Mucosa of gallbladder (tissue), 1 donor: ENCODE measurements at regions not wholly inside any gene's neighbourhood (a gene's known extent, or its start where the extent isn't known, plus 50 kb on each side); places are given as distances from the start of the nearest gene placed in this dataset.
"Not testable (repeated sequence)": the region's sequence is repeated elsewhere in the genome, so short reads cannot be mapped to it uniquely, and the experiment has no call there.

Experiments
- DNase-seq: peaks from one replicate; pipeline ENCODE4 v3.0.0-alpha.2; 2020; ENCODE audit warnings: low spot score
- donor health status: DM: no; HTN: no; CAD: no.

DNA sequence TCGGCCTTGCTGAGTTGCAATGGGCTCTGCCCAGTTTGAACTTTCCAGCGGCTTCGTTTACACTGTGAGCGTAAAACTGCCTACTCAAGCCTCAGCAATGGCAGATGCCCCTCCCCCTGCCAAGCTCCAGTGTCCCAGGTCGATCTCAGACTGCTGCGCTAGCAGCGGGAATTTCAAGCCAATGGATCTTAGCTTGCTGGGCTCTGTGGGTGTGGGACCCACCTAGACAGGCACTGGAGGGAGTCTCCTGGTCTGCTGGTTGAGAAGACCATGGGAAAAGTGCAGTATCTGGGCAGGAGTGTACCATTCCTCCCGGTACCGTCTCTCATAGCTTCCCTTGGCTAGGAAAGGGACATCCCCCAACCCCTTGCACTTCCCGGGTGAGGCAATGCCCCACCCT lies 88.2 kb downstream of the KLHL28 start:
- DNase-seq, result no peak

DNA sequence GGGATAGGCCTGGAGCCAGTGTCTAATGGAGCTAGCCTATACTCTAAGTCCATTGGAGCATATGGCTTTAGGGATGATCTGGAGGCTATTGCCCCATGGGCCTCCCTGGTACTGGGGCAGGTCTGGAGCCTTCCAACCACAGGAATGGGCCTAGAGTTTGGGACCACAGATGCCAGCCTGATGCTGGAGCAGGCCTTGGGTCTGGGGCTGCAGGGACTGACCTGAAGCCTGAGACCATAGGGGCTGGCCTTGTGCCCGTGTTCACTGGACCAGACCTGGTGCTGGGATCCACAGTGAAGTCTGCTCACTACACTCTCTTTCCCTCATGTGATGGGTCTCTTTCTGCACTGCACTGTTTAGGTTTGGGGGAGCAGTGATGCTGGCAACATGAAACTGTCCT lies 95.0 kb downstream of the KLHL28 start:
- no peak for DNase-seq

GRCh38 chr14:44866322-44866721 lies 95.4 kb downstream of the KLHL28 start:
- no peak for DNase-seq

GRCh38 chr14:44863271-44863670 lies 98.5 kb downstream of the KLHL28 start:
- DNase-seq, result no peak

GRCh38 chr14:44854114-44854513 lies 107.6 kb downstream of the KLHL28 start:
- DNase-seq, result no peak

DNA sequence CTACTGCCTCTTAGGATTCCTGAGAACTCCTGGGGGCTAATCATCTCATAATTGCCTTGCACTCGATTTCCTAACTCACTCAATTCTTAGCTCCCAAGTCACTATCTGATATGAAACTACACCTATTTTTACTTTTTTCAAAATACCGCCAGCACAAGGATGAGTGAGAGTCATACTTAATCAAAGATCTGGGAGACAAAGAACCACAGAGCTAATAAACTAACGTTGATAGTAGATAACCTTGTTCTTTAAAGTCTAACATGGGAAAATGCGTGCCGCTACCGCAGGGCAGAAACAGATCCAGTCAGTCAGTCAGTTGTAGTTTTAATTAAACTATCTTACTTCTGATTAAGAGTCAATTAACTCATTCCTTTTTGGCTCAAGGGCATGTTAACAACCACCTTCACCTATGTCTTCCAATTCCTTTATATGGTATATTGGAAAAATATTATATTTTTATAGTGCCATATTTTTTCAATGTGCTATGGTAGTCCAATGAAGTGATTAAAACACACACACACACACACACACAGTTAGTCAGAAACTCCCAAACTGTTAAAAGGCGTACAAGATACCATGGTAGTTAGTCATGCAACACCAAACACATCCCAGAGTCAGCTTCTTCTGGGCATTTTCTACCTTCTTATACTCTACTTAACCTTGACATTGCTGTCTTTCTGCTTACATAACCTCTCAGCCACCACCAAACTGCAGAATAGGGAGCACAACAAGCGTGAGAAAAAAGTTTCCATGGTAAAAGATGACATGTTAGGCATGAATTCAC lies 114.0 kb downstream of the KLHL28 start:
- DNase-seq, result no peak

GRCh38 chr14:44846232-44846824 lies 115.4 kb downstream of the KLHL28 start:
- DNase-seq, result peak; percentile 11

DNA sequence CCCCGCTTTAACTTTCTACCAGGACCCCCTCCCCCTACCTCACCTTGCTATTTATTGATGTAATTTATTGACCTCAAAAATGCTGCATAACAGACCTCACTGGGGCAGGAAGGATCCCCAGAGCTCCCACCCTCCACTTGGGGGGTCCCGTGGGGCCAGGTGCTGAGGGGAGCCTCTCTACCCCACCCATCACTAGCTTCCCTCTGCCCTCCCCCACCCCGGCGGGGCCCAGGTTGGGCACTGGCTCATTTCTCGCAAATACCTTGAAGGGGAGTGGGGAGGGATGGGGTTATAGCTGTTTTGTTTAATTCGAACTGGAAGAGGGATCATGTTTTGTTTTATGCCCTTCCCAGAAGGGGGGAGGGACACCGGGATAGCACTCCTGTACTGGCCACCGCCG lies 125.8 kb downstream of the KLHL28 start:
- DNase-seq, result not testable (repeated sequence)

DNA sequence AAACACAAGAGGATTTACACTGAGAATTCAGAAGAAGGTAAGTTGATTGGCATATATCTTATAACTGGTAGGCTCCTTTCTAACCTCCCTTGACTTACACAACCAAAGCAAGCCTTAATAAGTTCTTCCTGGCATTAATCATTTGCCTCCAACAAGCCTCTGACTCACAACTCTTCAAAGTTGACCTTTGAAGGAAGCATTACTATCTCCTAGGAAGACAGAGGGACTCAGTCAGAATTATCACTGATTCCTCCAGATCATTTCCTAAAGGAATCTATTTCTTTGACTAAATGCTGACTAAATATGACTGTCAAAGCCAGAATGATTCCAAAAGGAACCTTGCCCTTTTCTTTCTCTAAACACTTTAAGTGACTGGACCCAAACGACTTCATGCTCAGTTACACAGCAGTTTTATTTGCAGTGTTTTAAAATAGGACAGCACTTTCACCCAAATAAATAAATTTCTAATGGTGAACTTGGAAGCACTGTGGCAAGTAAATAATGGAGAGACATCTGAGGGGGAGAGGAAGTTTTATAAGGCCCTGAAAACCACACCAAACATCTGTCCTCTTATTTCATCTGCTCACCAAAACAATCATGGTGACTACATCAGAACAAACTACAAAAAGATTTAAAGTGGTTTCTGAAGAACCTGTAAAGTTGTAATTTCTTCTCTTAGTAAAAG lies 128.2 kb downstream of the KLHL28 start:
- no peak for DNase-seq

DNA sequence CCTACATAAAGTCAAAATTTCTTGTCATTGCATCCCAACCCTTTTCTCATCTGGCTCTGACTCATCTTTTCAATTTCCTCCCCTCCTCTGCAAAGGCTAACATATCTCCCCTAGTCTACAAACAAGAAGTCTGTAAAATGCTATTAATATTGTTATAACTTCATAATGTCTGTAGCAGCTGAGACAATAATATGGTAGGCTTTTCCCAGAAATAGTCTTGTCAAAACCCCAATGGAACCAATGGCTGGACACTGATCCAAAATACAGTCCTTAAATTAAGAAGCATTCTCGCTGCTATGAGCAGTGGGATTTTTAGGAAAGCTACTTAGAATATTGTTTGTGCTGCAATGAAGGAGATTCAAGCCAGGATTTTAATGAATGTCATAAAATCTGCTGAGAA lies 131.4 kb downstream of the KLHL28 start:
- DNase-seq, result no peak

DNA sequence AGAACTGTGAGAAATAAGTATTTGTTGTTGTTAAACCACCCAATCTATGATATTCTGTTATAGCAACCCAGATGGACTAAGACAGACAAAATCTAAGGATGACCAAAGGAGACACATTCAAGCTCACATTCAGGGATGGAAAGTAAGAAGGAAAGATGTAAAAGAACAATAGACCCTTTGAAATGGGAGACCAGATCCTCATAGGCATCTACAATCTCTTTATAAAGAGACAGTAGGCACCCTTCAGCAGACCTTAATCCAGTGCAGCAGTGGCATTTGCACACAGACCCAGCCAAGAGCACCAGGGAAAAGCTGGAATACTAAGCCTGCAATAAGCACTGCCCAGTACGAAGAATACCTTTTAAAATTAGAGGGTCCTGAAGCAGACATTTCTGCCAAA lies 132.7 kb downstream of the KLHL28 start:
- no peak for DNase-seq

- DNase-seq, result no peak
Measured at GRCh38 chr14:44828023-44828422, 133.7 kb downstream of the KLHL28 start.

- DNase-seq, result no peak
Measured at GRCh38 chr14:44820230-44820964, 141.3 kb downstream of the KLHL28 start.

- no peak for DNase-seq
Measured at GRCh38 chr14:44814196-44814595, 147.6 kb downstream of the KLHL28 start.

DNA sequence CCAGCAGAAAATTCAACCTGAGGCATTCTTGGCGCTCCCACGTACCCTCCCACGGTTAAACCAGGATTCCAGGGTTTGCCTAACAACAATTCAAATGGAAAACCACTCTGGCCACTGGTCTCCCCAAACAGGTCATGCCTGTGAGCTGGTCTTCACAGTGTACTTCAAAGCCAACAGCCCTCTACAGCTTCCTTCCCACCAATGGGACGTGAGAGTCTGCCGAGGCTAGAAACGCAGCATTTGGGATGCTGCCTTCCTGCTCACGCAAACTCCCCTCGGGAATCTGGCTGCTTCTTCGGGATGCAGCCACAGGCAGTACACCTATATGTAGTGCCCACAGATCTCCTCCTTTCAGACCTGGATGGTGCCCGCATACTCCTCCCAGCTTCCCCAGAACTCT lies 149.1 kb downstream of the KLHL28 start:
- DNase-seq, result no peak

DNA sequence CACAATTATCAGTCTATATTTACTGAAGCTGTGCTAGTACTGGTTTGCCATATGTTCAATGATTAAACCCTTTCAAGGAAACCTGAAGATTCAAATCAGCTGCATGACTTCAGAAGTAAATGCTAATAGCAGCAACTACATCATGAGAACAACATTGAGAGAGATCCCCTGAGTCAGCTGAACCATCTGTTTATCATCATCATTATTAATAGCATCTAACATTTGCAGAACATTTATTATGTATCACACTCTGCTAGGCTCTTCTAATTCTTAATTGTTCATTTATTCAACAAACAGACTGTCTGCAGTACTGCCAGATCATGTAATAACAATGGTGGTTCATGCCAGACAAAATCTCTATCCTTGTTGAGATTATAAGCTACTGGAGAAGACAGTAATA lies 157.4 kb downstream of the KLHL28 start:
- DNase-seq, result no peak

- no peak for DNase-seq
Measured at GRCh38 chr14:44803239-44803905, 158.4 kb downstream of the KLHL28 start.

- DNase-seq, result no peak
Measured at GRCh38 chr14:44798386-44799242, 163.1 kb downstream of the KLHL28 start.

DNA sequence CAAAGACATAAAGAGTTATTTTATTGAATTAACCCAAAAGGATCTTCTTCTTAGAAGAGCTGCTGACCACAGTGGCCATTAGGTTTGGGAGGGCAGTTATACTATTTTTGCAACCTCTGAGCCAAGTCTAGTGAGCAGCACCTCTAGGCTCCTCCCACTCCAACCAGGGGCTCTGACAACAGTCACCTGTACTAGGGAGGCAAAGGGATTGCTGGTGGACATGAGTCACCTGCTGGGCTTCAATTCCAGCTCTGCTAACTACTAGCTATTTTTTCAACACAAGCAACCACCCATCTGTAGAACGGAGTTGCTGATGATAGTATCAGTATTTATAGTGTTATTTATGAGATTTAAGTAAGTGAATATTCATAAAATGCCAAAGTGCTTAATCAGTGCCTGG lies 166.0 kb downstream of the KLHL28 start:
- no peak for DNase-seq

GRCh38 chr14:44791730-44792129 lies 170.0 kb downstream of the KLHL28 start:
- DNase-seq, result no peak

DNA sequence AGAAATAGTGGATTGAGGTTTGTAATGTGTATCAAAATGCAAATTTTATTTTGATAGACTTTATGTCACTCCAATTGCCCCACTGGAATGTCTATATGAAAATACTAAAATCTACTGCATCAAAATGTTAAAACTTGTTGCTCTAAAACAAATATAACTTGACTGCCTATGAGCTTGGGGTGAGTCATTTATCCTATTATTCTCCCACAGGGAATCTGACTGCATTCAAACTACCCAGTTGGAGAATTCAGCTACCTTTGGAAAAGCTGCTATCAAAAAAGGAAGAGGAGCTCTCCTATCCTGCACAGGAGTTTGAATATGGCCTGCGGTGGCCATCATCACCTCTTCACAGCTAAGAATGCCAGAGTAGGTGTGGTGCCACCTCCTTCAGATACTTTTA lies 173.1 kb downstream of the KLHL28 start:
- no peak for DNase-seq
